ENCODE measurements at regions not wholly inside any gene's neighbourhood (a gene's known extent, or its start where the extent isn't known, plus 50 kb on each side); places are given as distances from the start of the nearest gene placed in this dataset.

DNA sequence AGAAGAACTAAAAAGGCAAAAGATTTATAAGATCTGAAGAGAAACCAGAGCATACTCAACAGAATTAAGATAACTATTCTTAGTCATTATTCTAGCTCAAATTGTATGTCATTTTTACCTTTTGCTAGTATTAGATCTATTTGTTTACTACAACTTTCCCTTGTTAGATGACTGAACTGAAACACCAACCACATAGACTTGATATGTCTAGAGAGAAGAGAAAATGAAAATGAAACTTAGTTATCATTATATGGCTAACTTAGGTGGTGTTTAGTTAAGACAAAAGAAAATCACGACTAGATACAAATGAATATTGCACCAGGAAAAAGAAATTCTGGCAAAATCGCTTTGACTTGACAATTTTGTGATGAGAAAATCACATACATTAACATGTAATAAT, 690.8 kb downstream of the PCDH18 start:
- no peaks in the 10 kb centered on the region for H3K27me3 Mint-ChIP-seq (ENCODE audit: low read depth)
- peaks cover 3% of the 10 kb centered on the region for H3K36me3 Mint-ChIP-seq (ENCODE audit: low read depth)

DNA sequence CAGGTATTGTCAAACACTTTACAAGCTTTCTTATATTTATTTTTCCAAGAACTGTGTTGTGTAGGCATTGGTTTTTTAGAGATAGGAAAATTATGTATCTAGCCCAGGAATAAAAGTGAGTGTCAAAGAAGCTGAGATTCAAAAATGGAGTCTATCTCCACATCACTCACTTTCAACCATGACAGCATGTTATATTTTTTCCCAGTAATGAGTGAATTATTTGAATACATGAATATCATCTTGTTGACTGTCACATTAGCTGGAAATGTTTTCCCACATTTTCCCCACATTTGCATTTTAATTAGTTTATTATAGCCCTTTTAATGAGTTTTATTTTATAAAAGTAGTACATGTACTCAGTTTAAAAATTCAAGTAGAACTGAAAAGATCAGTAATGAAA, 693.7 kb downstream of the PCDH18 start:
- TF ChIP-seq, protein P1, sequence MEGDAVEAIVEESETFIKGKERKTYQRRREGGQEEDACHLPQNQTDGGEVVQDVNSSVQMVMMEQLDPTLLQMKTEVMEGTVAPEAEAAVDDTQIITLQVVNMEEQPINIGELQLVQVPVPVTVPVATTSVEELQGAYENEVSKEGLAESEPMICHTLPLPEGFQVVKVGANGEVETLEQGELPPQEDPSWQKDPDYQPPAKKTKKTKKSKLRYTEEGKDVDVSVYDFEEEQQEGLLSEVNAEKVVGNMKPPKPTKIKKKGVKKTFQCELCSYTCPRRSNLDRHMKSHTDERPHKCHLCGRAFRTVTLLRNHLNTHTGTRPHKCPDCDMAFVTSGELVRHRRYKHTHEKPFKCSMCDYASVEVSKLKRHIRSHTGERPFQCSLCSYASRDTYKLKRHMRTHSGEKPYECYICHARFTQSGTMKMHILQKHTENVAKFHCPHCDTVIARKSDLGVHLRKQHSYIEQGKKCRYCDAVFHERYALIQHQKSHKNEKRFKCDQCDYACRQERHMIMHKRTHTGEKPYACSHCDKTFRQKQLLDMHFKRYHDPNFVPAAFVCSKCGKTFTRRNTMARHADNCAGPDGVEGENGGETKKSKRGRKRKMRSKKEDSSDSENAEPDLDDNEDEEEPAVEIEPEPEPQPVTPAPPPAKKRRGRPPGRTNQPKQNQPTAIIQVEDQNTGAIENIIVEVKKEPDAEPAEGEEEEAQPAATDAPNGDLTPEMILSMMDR (conservative IDR thresholded peaks at IDR 0.05): no peak
- no peaks in the 10 kb centered on the region for H3K4me1 Mint-ChIP-seq
- H3K36me3 Mint-ChIP-seq (ENCODE audit: low read depth): no peaks in the 10 kb centered on the region
- DNase-seq (ENCODE audit: low read depth, low spot score): no peak
- peaks cover 5% of the 10 kb centered on the region for H3K9me3 Mint-ChIP-seq
- no peak overlapping the region for H3K4me3 Mint-ChIP-seq
- no peaks in the 10 kb centered on the region for H3K27me3 Mint-ChIP-seq (ENCODE audit: low read depth)
- H3K27ac Mint-ChIP-seq (ENCODE audit: unreplicated experiment): no peak overlapping the region

More for the DNA sequence above, 690.8 kb downstream of the PCDH18 start:
- no peak overlapping the region for H3K4me3 Mint-ChIP-seq
- DNase-seq (ENCODE audit: low read depth, low spot score): no peak
- H3K9me3 Mint-ChIP-seq: peaks cover 13% of the 10 kb centered on the region
- H3K4me1 Mint-ChIP-seq: no peaks in the 10 kb centered on the region
- H3K27ac Mint-ChIP-seq (ENCODE audit: unreplicated experiment): no peak overlapping the region
- TF ChIP-seq, protein P1 (conservative IDR thresholded peaks at IDR 0.05): no peak

DNA sequence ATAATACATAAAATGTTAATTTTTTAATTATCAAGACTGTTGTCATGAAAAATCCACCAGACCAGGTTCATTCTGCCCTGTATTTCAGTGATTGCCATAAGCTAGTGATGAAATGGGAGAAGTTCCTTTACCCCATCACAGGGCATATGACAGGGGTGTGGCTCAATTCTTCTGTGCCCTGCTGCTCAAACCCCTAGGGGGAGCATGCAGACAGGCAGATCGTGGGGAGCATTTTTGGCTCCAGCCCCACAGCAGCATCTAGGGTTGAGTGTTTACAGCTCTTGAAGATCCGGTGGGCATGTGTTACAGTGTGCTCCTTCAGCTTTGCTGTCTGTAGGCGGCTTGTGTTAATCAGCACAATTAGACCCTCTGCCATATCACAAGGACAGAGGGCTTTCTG, 700.7 kb downstream of the PCDH18 start:
- Mint-ChIP-seq H3K36me3 (ENCODE audit: low read depth) (no peaks in the 10 kb centered on the region), H3K27ac (ENCODE audit: unreplicated experiment) (no peak overlapping the region), H3K4me1 (no peaks in the 10 kb centered on the region), H3K9me3 (no peaks in the 10 kb centered on the region), H3K27me3 (ENCODE audit: low read depth) (no peaks in the 10 kb centered on the region), H3K4me3 (no peak overlapping the region)
- DNase-seq (ENCODE audit: low read depth, low spot score): no peak
- TF ChIP-seq, protein P1 (conservative IDR thresholded peaks at IDR 0.05): no peak

DNA sequence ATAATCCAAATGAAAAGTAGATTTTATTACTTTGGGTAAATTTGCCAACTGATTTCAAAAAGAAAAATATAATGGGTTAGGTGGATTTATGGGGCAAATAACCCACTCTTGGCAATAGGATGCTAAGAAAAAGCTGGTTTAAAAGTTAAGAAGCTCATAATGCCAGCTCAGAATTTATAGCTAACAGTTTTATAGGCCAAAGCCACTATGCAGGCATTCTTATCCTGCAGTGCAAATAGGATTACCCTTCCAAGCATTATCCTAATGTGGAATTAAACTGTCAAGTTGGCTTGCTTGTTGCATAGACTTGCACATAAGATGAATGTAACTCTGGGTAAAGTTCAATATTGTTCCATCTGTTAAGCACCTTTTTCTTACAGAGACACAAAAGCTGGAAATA, 703.0 kb downstream of the PCDH18 start:
- no peak for DNase-seq (ENCODE audit: low read depth, low spot score)
- Mint-ChIP-seq H3K4me3 (no peak overlapping the region), H3K27ac (ENCODE audit: unreplicated experiment) (no peak overlapping the region), H3K36me3 (ENCODE audit: low read depth) (no peaks in the 10 kb centered on the region), H3K27me3 (ENCODE audit: low read depth) (no peaks in the 10 kb centered on the region), H3K9me3 (no peaks in the 10 kb centered on the region), H3K4me1 (no peaks in the 10 kb centered on the region)
- TF ChIP-seq, protein P1 (conservative IDR thresholded peaks at IDR 0.05): no peak

DNA sequence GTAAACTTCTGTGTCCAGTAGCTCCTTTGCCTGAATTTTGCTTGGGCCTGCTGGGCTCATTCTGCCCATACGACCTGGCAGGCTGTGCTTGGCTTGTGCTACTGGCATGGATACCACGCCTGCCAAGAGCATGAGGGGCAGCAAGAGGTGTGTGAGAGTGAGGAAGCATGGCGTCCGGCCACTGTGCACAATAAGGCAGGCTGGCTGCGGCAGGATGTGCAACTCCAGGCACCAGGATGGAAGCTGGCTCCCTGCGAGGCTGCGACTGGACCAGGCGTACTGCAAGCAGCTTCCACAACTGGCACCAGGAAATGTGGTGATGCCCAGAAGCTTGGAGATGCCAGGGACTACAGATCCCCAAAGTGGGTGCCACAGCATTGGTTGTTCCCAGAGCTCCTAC, 709.3 kb downstream of the PCDH18 start:
- H3K9me3 Mint-ChIP-seq: no peaks in the 10 kb centered on the region
- no peak overlapping the region for H3K4me3 Mint-ChIP-seq
- no peaks in the 10 kb centered on the region for H3K4me1 Mint-ChIP-seq
- H3K27ac Mint-ChIP-seq (ENCODE audit: unreplicated experiment): no peak overlapping the region
- TF ChIP-seq, protein P1 (conservative IDR thresholded peaks at IDR 0.05): no peak
- DNase-seq (ENCODE audit: low read depth, low spot score): no peak
- H3K27me3 Mint-ChIP-seq (ENCODE audit: low read depth): no peaks in the 10 kb centered on the region
- H3K36me3 Mint-ChIP-seq (ENCODE audit: low read depth): no peaks in the 10 kb centered on the region

DNA sequence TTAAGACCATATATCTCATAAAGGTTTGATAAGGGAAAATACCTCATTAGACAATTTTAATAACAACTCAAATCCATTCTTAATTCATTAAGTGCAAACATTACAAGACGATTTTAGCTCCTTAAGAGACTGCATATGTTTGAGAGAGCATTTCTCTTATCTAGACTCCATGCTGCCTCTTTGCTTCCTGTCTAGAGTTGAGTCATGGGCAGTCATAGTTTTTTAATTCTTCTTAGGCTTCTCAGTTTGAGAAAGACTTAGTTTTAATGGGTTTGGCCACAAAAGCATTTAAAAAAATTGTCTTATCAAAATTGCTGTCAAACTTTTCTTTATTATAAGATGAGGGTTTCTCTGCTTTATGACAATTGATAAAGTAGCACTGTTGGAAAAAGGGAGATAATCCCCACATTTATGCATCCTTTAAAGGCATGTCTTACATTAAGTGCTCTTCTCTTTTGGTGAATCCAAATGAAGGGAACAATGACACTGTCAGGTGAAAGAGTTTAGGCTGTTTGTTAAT, 713.4 kb downstream of the PCDH18 start:
- Mint-ChIP-seq H3K4me1 (no peaks in the 10 kb centered on the region), H3K36me3 (ENCODE audit: low read depth) (no peaks in the 10 kb centered on the region), H3K27ac (ENCODE audit: unreplicated experiment) (no peak overlapping the region), H3K4me3 (no peak overlapping the region), H3K27me3 (ENCODE audit: low read depth) (no peaks in the 10 kb centered on the region), H3K9me3 (peaks cover 5% of the 10 kb centered on the region)
- no peak for DNase-seq (ENCODE audit: low read depth, low spot score)
- TF ChIP-seq, protein P1 (conservative IDR thresholded peaks at IDR 0.05): no peak
